Esophagus squamous epithelium (tissue), 5 donors: ENCODE measurements at regions not wholly inside any gene's neighbourhood (a gene's known extent, or its start where the extent isn't known, plus 50 kb on each side); places are given as distances from the start of the nearest gene placed in this dataset.

ENCODE experiments used
- DNase-seq: peaks from one replicate; lab custom pipeline; 2025; lab: John Stamatoyannopoulos, UW
- H3K27ac ChIP-seq, 4 donors: fragments of 200-600 bp; sonication (generic); one replicate each; pipeline ENCODE4 v1.5.1; 2016 to 2019; ENCODE audit warnings: mild to moderate bottlenecking in 1 of 4
- H3K27me3 ChIP-seq, 4 donors: fragments of 200-600 bp; sonication (generic); 1 replicate in 3 of 4; 2 replicates in 1 of 4; pipeline versions ENCODE4 v1.5.1 to v1.6.0; 2017 to 2021; ENCODE audit warnings: antibody characterized with exemption in 1 of 4
- H3K36me3 ChIP-seq, 3 donors: fragments of 200-600 bp; sonication (generic); one replicate each; pipeline ENCODE4 v1.5.1; 2016 to 2019
- H3K4me1 ChIP-seq, 3 donors: fragments of 200-600 bp; sonication (generic); one replicate each; pipeline ENCODE4 v1.5.1; 2017 to 2019
- H3K4me3 ChIP-seq, 4 donors: fragments of 200-600 bp; sonication (generic); 1 replicate in 3 of 4; 2 replicates in 1 of 4; pipeline ENCODE4 v1.5.1; 2016 to 2019; ENCODE audit warnings: mild to moderate bottlenecking in 2 of 4, moderate library complexity in 1 of 4
- H3K9me3 ChIP-seq, 3 donors: fragments of 200-600 bp; sonication (generic); one replicate each; pipeline ENCODE4 v1.5.1; 2016 to 2019
- CTCF ChIP-seq, 6 experiments: fragments of 450-650 bp in 4 of 6; fragments of 200-600 bp in 2 of 6; sonication (generic) in 2 of 6; IDR thresholded peaks; one replicate each; pipeline ENCODE4 v1.5.1; 2016 to 2019; ENCODE audit warnings: antibody characterized with exemption in 6 of 6, mild to moderate bottlenecking in 4 of 6, moderate library complexity in 4 of 6
- POLR2A ChIP-seq, 4 donors: fragments of 450-650 bp; IDR thresholded peaks; one replicate each; pipeline ENCODE4 v1.6.1; 2017; ENCODE audit warnings: antibody characterized with exemption in 4 of 4, mild to moderate bottlenecking in 4 of 4, moderate library complexity in 3 of 4
- WGBS, 2 donors: methylation state at CpG; one replicate each; pipeline ENCODE4 v1.1.5; 2018; 5-methylcytosine and 5-hydroxymethylcytosine counted together
- intact Hi-C: fragments of 100-400 bp; cut with DNase I; formaldehyde crosslinking; loops from one replicate; pipeline ENCODE4 v1.15.0; 2022
- donor health status: DM: yes; HTN: yes; CAD: no.

GRCh38 chr13:112165712-112166111, 98.8 kb downstream of the SOX1 start:
- no peak overlapping the region for H3K4me3 ChIP-seq
- no peak overlapping the region for H3K27ac ChIP-seq
- WGBS, 2 donors: 51 to 85% methylated on average over 4 to 5 of the region's 9 CpGs
- TF ChIP-seq CTCF (IDR thresholded peaks at IDR 0.05) (no peak), POLR2A (IDR thresholded peaks at IDR 0.05) (no peak)
- intact Hi-C loops: no loop called here
- H3K4me1 ChIP-seq: no peaks in the 10 kb centered on the region
- H3K27me3 ChIP-seq: peaks cover 0 to 44% (median 2%) of the 10 kb centered on the region in 4 donors
- no peaks in the 10 kb centered on the region for H3K36me3 ChIP-seq
- H3K9me3 ChIP-seq: no peaks in the 10 kb centered on the region
- DNase-seq: no peak

GRCh38 chr13:112168761-112169160, 101.8 kb downstream of the SOX1 start:
- TF ChIP-seq POLR2A (IDR thresholded peaks at IDR 0.05): no peak
- TF ChIP-seq CTCF (IDR thresholded peaks at IDR 0.05): no peak
- peaks cover 0 to 48% (median 0%) of the 10 kb centered on the region in 4 donors for H3K27me3 ChIP-seq
- no peak overlapping the region for H3K27ac ChIP-seq
- 69 to 77% methylated on average over 11 of the region's 11 CpGs for WGBS, 2 donors
- no peaks in the 10 kb centered on the region for H3K36me3 ChIP-seq
- DNase-seq: no peak
- H3K4me1 ChIP-seq: no peaks in the 10 kb centered on the region
- no peaks in the 10 kb centered on the region for H3K9me3 ChIP-seq
- H3K4me3 ChIP-seq: no peak overlapping the region
- intact Hi-C loops: no loop called here

- Histone ChIP-seq H3K9me3 (no peaks in the 10 kb centered on the region), H3K4me3 (no peak overlapping the region), H3K36me3 (no peaks in the 10 kb centered on the region), H3K4me1 (no peaks in the 10 kb centered on the region), H3K27ac (no peak overlapping the region), H3K27me3 (peaks cover 0 to 44% (median 0%) of the 10 kb centered on the region in 4 donors)
- no peak for DNase-seq
- intact Hi-C loops: no loop called here
- no peak for TF ChIP-seq CTCF (IDR thresholded peaks at IDR 0.05)
- no peak for TF ChIP-seq POLR2A (IDR thresholded peaks at IDR 0.05)
- 58 to 93% methylated on average over 4 to 10 of the region's 17 CpGs for WGBS, 2 donors
These were observed 103.2 kb downstream of the SOX1 start for GRCh38 chr13:112169941-112170822.

- Histone ChIP-seq H3K36me3 (no peaks in the 10 kb centered on the region), H3K27me3 (peaks cover 0 to 41% (median 0%) of the 10 kb centered on the region in 4 donors), H3K27ac (no peak overlapping the region), H3K9me3 (no peaks in the 10 kb centered on the region), H3K4me3 (no peak overlapping the region), H3K4me1 (no peaks in the 10 kb centered on the region)
- DNase-seq: no peak
- TF ChIP-seq POLR2A (IDR thresholded peaks at IDR 0.05) (no peak), CTCF (IDR thresholded peaks at IDR 0.05) (no peak)
- WGBS, 2 donors: 77 to 90% methylated on average over 8 to 10 of the region's 15 CpGs
- intact Hi-C loops: no loop called here
These were observed 104.0 kb downstream of the SOX1 start for GRCh38 chr13:112170823-112171569.

- Histone ChIP-seq H3K36me3 (no peaks in the 10 kb centered on the region), H3K27me3 (peaks cover 0 to 35% (median 0%) of the 10 kb centered on the region in 4 donors), H3K27ac (no peak overlapping the region), H3K9me3 (no peaks in the 10 kb centered on the region), H3K4me3 (no peak overlapping the region), H3K4me1 (no peaks in the 10 kb centered on the region)
- intact Hi-C loops: no loop called here
- 81 to 84% methylated on average over 9 to 13 of the region's 13 CpGs for WGBS, 2 donors
- no peak for DNase-seq
- TF ChIP-seq CTCF (IDR thresholded peaks at IDR 0.05): no peak
- TF ChIP-seq POLR2A (IDR thresholded peaks at IDR 0.05): no peak
These were observed 104.6 kb downstream of the SOX1 start for GRCh38 chr13:112171570-112171965.
